HCT116 (cell line): ENCODE measurements at regions not wholly inside any gene's neighbourhood (a gene's known extent, or its start where the extent isn't known, plus 50 kb on each side); places are given as distances from the start of the nearest gene placed in this dataset.

Experiments
- ATF3 ChIP-seq: IDR thresholded peaks from 2 replicates; pipeline ENCODE4 v1.6.1; 2012
- CEBPB ChIP-seq: IDR thresholded peaks from 2 replicates; pipeline ENCODE4 v1.6.1; 2012; ENCODE audit warnings: low read depth
- EZH2 ChIP-seq: fragments of 200-600 bp; sonication (generic); IDR thresholded peaks from 2 replicates; pipeline ENCODE4 v1.6.1; 2017; ENCODE audit warnings: antibody characterized with exemption, mixed run types
- POLR2A ChIP-seq: IDR thresholded peaks from 2 replicates; pipeline ENCODE4 v1.7.0; 2011; ENCODE audit warnings: borderline replicate concordance; ENCODE audit not compliant: insufficient read depth, insufficient read length; ENCODE audit errors: extremely low read depth
- POLR2AphosphoS5 ChIP-seq: IDR thresholded peaks from 2 replicates; pipeline ENCODE4 v1.6.1; 2011; ENCODE audit warnings: mild to moderate bottlenecking, low read depth, low read length, moderate library complexity
- TCF7L2 ChIP-seq: IDR thresholded peaks from 2 replicates; pipeline ENCODE4 v1.7.0; 2011; ENCODE audit warnings: borderline replicate concordance, inconsistent platforms; ENCODE audit not compliant: insufficient read depth, insufficient read length; ENCODE audit errors: extremely low read depth
- TF ChIP-seq, protein P1 (sequence below), 3 experiments: fragments of 200-600 bp in 1 of 3; sonication (generic) in 1 of 3; IDR thresholded peaks in 2 of 3; conservative IDR thresholded peaks in 1 of 3; 2 replicates each; pipeline ENCODE4 v1.5.1; 2012 to 2017; ENCODE audit warnings: low read depth in 2 of 3, low read length in 2 of 3, antibody characterized with exemption in 1 of 3, borderline replicate concordance in 1 of 3, control low read depth in 1 of 3, mild to moderate bottlenecking in 1 of 3, mixed read lengths in 1 of 3, mixed run types in 1 of 3, moderate library complexity in 1 of 3; ENCODE audit not compliant: insufficient read depth in 1 of 3

DNA sequence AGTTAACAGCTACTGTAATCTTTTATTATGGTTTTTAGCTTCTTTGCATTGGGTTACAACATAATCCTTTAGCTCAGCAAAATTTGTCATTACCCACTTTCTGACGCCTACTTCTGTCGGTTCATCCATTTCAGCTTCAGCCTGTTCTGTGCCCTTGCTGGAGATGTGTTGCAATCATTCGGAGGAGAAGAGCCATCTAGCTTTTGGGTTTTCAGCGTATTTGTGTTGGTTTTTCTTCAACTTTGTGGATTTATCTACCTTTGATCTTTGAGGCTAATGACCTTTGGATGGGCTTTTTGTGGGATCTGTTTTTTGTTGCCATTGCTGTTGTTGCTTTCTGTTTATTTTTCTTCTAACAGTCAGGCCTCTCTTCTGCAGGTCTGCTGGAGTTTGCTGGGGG is 69.2 kb upstream of the ATXN7L3B start:
- TF ChIP-seq POLR2AphosphoS5, result no peak
- no peak for TF ChIP-seq EZH2
- TF ChIP-seq, protein P1, sequence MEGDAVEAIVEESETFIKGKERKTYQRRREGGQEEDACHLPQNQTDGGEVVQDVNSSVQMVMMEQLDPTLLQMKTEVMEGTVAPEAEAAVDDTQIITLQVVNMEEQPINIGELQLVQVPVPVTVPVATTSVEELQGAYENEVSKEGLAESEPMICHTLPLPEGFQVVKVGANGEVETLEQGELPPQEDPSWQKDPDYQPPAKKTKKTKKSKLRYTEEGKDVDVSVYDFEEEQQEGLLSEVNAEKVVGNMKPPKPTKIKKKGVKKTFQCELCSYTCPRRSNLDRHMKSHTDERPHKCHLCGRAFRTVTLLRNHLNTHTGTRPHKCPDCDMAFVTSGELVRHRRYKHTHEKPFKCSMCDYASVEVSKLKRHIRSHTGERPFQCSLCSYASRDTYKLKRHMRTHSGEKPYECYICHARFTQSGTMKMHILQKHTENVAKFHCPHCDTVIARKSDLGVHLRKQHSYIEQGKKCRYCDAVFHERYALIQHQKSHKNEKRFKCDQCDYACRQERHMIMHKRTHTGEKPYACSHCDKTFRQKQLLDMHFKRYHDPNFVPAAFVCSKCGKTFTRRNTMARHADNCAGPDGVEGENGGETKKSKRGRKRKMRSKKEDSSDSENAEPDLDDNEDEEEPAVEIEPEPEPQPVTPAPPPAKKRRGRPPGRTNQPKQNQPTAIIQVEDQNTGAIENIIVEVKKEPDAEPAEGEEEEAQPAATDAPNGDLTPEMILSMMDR (IDR thresholded peaks at IDR 0.05 in 2 of 3, conservative IDR thresholded peaks at IDR 0.05 in 1 of 3; ENCODE audit: borderline replicate concordance in 1 of 3, insufficient read depth in 1 of 3, low read depth in 2 of 3, low read length in 2 of 3), result no peak
- no peak for TF ChIP-seq POLR2A
- no peak for TF ChIP-seq TCF7L2
- TF ChIP-seq CEBPB, result no peak
- no peak for TF ChIP-seq ATF3
